DMS153 treated with DMSO at 0.1 percent for 48 hours (cell line): ENCODE measurements at regions not wholly inside any gene's neighbourhood (a gene's known extent, or its start where the extent isn't known, plus 50 kb on each side); places are given as distances from the start of the nearest gene placed in this dataset.
A peak's percentile ranks its signal among the peaks of the same experiment; 100 is the strongest.

Experiments
- DNase-seq: peaks from one replicate; lab custom pipeline; 2025; ENCODE audit not compliant: unreplicated experiment; lab: John Stamatoyannopoulos, UW

DNA sequence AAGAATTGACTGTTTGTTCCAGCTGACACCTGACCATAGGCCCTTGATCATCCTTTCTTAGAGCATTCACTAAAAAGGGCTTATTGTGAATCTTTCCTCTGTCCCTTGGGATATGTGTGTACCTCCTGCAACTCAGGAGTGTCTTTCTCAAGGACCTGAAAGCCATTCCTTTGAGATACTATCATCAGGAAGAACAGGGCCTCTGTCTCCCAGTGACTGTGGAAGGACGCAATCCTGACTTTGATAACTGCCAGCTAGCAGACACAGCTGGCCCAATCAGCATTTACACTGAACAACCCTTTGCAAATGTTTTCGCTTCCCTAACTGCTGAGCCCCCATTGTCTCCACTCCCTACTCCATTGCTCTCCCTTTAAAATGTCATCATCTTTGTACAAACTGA lies 144.4 kb downstream of the RMI1 start:
- no peak for DNase-seq

DNA sequence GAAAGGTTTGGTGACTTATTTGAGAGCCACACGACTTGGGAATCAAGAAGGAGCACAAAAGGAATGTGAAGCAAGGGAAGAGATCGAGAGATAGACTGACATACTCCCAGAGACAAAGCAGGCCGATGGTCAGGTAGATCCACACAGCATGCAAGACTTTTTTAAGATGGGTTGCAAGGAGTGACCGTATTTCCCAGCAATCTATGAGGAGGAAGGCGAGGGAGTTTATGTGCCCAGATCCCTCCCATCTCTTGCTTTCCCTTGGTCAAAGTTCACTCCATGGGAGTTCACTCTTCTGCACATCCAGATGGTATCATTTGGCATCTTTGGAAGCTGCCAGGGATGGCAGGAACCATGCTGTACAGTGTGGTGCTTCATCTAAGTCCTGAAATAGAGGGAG lies 148.9 kb downstream of the RMI1 start:
- no peak for DNase-seq

- peak; percentile 93 for DNase-seq
Measured at GRCh38 chr9:84136119-84136868, 155.7 kb downstream of the RMI1 start.

DNA sequence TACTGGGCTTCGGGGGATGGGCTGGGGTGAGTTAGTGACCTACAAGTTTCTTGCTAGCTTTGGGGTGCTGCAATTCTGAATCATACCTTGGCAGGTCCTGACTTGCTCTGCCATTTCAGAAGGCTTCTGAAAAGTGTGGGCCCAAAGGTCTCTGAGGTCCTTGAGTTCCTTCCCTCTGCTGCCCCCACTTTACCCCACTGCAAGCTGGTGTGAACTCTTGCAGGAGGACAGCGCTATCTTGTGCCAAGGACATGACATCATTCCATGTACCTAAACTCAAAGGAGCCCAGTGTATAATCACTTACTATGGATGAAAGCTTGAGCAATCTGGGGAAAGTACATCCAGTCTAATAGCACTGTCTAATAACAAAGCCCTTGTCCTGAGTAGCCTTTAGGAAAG lies 157.4 kb downstream of the RMI1 start:
- DNase-seq = no peak

DNA sequence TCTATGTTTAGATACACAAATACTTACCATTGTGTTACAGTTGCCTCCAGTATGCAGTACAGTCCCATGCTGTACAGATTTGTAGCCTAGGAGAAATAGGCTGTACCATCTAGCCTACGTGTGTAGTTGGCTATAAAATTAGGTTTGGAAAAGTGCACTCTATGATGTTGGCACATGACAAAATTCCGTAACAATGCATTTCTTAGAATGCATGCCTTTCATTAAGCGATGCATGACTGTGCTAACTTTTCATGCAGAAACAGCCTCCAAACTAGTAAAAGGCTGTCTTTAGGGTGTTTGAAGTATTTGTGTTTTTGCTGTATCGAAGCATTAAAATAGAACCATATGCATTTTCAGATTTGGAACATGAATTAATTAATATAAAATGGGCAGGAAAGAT lies 157.9 kb downstream of the RMI1 start:
- no peak for DNase-seq

- peak; percentile 82 for DNase-seq
Measured at GRCh38 chr9:84139296-84140070, 158.9 kb downstream of the RMI1 start.

- DNase-seq = peak; percentile 82
Measured at GRCh38 chr9:84140535-84141101, 160.0 kb downstream of the RMI1 start.

- peak; percentile 83 for DNase-seq
Measured at GRCh38 chr9:84141741-84142370, 161.3 kb downstream of the RMI1 start.

DNA sequence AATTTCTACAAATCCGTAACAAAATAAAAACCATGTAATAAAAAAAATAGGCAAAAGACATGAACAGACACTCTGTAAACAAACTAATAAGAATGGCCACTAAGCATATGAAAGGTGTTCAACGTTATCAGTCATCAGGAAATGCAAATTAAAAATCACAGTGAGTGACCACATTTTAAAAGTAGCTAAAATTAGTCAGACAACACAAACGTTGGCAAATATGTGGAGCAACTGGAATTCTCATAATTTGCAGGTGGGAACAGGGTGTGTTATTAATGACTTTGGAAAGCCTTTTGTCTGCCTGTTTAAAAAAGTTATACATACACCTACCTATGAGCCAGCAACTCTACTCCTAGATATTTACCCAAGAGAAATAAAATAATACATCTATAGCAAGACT lies 164.4 kb downstream of the RMI1 start:
- DNase-seq = no peak

DNA sequence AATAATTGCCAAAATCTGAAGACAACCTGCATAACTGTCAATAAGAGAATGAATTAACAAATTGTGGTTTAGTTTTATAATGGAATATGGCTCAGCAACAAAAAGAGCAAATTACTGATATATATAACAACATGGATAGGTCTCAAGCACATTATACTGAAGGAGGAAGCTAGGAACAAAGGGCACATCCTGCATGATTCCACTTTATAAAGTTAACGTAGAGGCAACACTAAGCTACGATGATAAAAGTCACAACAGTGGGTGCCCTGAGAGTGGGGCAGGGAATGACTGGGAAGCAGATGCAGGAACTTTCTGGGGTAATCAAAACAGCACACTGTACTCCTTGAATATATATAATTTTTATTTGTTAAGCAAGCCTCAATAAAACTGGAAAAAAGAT lies 165.2 kb downstream of the RMI1 start:
- DNase-seq = no peak

- DNase-seq = peak; percentile 85
Measured at GRCh38 chr9:84146893-84147710, 166.5 kb downstream of the RMI1 start.

DNA sequence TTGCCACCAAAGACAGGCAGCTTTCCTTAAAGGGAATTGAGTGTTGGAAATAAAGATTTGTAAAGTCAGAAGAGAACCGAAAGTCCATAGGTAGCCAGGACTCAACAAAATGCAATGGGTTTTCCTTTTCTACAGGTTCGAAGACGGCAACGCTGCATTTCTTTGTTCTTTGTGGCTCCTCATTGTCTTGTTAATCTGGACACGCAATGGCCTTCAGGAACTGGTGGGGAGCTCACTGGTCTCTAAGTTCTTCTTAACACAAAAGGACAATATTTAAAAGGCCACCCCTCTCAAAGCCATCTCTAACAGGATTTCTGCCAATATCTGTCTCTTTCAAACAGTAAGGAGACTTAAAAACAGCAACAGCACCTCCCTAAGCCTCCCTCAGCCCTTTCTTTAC lies 170.6 kb downstream of the RMI1 start:
- no peak for DNase-seq

DNA sequence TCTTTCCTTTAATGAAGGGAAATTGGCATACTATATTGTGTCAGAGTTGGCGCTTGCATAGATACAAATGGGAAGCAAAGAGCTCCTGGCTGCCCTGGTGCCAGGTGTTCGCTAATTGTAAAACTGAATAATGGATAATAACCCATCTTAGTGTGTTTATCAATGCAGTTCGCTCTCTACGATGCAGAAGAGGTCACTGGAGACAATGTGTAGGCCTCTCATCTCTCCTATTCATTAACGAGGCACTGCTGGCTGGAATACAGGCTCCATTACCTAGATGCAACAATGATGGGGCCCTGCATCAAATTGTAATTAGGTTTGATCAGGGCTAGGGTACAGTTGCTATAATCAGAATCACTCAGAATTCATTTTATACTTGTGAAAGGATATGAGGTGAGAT lies 171.0 kb downstream of the RMI1 start:
- peak; percentile 72 for DNase-seq

DNA sequence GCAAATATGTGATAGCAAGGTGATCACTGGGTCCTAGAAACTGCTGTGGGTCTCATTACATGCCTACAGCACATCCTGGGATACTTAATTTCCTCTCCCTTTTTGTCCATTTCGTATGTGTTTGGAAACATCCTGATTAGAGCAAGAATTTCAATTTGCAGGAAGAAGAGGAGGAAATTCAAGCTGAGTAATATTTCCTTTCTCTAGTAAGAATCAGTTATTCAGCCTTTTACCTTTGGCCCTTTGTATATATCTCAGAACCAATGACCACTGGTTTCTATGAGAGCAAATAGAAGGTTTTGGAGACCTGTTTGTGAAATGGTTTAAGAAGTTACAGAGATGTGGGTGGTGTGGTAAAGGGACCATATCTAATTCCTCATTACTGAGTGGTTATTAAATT lies 171.6 kb downstream of the RMI1 start:
- DNase-seq = no peak

DNA sequence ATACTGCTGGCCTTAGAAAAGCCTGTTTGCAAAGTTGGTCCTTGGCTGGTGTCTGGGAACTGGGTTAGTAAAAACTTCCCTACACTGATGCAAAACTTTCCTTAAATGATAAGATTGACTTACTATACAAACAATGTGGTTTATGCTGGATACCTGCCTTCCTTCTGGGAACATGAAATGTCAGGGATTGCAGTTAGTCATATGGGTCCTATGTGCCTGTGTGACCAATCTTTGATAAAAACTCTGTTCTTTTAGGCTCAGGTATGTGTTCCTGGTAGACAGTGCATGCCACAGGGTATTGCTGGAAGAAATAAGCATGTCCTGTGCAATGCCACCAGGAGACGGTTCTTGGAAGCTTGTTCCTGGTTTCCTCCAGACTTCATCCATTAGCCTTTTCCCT lies 173.3 kb downstream of the RMI1 start:
- DNase-seq = no peak

DNA sequence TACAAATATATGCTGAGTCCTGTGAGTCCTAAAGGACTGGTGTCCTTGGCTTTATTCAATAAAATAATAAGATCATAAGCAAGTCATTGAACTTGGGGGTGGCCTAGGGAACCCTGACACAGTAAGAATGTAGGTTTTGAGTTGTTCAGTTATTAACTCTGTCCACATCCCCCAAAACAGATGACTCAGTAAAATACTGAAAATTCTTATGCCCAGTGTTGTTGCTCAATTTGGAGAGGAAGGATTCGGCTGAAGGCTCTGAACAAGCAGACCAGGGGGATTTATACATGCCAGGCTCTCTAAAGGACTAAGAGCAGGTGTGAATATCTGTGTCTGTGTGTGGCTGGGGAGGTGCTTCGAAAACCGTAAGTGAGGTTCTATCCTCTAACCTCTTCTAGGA lies 173.7 kb downstream of the RMI1 start:
- DNase-seq = no peak

GRCh38 chr9:84163052-84163650 lies 177.4 kb downstream of the SLC28A3 start:
- DNase-seq = no peak

- DNase-seq = peak; percentile 87
Measured at GRCh38 chr9:84166891-84167290, 173.7 kb downstream of the SLC28A3 start.

DNA sequence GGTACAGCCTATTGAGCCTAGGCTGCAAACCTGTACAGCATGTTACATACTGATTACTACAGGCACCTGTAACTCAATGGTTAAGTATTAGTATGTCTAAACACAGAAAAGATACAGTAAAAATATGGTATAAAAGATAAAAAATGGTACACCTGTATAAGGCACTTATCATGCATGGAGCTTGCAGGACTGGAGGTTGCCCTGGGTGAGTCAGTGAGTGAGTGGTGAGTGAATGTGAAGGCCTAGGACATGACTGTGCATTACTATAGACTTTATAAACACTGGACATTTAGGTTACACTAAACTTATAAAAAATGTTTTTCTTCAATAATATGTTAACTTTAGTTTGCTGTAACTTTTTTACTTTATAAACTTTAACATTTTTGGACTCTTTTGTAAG lies 171.3 kb downstream of the SLC28A3 start:
- no peak for DNase-seq

DNA sequence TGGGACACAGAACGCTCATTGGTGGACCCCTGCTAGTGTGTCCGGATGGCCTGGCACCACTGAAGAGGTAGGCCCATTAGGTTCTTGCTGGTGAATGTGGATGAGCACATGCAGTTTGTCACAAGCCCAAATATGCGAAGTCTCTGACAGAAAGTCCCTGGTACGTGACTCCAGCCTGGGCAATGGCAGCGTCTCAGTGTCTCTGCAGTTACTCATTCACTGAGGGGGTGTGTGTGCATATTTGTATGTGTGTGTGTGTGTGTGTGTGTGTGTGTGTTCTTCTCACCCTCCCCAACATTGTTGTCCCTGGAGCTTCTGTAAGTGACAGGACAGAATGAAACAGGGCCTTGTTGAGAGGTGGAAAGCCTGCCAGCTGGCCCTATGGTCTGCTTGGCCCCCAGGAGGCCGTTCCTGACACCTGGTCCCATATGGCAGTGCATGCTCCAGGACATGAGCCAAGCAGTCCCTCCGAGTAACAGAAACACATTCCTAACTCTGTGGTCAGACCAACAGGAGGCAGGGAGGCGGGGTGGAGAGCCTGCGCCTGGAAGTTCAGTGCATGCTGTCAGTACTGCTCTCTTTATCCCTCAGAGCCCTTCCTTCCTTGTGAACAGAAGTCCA lies 169.9 kb downstream of the SLC28A3 start:
- DNase-seq = no peak
